ENCODE measurements at regions not wholly inside any gene's neighbourhood (a gene's known extent, or its start where the extent isn't known, plus 50 kb on each side); places are given as distances from the start of the nearest gene placed in this dataset.

DNA sequence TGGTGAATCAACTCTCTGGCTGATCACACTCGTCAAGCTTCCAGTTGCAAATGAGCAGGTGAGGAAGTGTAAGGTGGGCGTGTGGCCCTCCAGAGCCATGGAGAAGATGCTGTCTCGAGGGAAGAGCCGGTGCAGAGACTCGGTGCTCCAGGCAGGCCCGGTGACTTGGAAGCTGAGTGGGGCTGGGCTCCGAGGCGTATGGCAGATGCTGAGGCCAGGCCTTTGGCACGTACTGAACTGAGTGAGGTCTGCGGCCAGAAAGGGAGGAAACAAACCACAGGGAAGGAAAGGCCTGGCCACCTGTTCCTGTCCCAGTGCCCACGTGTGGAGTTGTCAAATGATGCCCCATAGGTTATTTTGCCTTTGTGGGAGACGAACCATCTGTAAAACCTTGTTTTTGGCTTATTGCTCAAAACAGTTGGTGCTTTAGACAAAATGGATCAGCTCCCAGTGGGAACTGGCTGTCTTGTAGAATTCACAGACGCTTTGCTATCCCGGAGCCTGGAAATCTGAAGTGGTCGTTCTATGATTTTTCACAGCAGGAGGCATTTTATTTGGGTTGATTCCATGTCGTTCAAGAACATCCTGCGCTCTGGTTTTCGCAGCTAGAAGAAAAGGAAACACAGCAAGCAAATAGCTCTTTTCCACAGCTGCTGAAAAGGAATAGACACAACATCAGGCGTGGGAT, 117.5 kb upstream of the TMEM18 start:
- FAIRE-seq (no peak), DNase-seq (ENCODE audit: extremely low spot score, insufficient read length, low read depth) (no peak)

DNA sequence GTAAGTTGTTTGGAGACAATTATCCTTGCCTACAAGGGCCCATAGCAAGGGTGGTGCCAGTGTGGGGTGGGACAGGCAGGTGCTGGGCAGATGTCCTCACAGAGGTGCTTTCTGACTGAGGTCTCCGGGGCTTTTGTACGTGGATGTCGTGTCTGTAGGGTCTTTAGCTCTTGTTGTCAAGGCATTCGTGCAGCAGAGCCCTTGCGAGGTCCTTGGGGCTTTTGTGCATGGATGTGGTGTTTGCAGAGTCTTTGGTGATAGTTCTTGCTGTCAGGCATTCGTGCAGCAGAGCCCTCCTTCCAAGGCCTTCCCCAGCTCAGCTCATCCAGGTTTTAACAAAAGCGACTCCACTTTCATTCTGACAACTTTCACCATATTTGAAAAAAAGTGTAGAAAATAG, 116.0 kb upstream of the TMEM18 start:
- DNase-seq (ENCODE audit: extremely low spot score, insufficient read length, low read depth) (no peak), FAIRE-seq (no peak)

DNA sequence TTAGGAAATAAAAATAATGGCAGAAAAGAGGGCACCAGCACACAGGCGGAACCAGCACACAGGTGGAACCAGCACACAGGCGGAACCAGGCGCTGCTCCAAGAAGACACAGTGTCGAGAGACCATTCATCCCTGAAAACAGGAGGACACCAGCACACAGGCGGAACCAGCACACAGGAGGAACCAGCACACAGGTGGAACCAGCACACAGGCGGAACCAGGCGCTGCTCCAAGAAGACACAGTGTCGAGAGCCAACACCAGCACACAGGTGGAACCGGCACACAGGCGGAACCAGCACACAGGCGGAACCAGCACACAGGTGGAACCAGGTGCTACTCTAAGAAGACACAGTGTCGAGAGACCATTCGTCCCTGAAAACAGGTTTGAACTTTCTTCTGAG, 115.5 kb upstream of the TMEM18 start:
- DNase-seq (ENCODE audit: extremely low spot score, insufficient read length, low read depth), result no peak
- FAIRE-seq, result no peak

DNA sequence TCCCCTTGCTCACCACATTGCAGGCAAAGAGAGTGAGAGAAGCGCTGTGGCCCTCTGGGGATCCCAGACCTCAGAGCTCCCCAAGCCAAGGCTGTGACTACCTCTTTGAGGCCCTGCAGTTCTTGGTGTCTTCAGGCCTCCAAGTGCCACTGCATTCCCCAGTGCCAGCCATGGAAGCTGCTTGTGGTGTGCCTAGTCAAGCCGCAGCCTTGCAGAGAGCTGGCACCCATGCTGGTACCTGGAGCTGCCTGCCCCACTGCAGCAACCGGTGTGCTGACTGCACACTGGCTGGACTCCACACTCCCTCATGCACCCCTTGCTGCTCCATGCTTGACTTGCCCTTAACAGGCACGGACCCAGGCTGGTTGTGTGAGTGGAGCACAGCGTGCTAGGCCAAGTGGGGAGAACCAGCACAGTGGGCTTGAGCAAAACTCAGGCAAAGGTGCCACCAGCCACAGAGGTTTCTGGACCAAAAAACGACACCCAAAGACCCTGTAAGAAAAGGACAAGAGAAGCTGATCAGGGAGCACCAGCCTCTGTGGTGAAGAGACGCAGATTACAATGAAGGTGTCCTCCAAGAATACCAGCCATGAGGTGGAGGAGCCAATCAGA, 113.5 kb upstream of the TMEM18 start:
- FAIRE-seq (no peak), DNase-seq (ENCODE audit: extremely low spot score, insufficient read length, low read depth) (no peak)

DNA sequence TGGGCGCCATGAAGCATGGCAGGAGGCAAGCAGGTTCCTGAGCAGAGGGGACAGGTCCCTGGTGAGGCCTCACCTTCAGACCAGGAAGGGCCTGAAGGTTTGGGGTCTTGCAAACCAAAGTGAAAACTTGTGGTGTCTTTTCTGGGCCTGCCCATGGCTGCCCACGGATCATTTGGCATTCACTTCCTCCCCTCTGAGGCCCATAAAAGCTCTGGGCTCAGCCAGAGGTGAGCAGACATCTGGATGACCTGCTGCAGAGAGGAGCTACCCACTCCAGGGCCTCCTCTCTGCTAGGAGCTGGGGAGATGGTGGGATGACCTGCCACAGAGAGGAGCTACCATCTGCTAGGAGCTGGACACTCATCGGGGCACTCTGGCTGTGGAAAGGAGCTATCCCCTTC, 112.9 kb upstream of the TMEM18 start:
- no peak for FAIRE-seq

DNA sequence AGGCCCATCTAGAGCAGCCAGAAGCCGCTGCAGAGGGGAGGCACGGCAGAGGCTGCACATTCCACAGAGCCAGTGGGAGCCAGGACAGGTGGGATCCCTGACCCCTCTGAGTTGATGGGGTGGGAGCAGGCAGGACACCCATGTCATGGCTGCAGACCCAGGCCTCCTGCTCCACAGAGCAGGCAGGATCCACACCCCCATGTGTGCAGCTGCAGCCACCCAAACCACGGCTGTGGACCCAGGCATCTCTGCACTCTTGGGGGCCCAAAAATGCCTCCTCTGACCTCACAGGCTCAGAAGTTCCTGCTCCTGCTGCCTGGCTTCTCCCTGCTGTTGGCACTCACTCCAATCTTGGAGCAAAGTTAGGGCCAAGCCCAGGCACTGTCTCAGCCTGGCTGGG, 112.3 kb upstream of the TMEM18 start:
- no peak for FAIRE-seq
- DNase-seq (ENCODE audit: extremely low spot score, insufficient read length, low read depth), result no peak

More for the DNA sequence above, 112.9 kb upstream of the TMEM18 start:
- no peak for DNase-seq (ENCODE audit: extremely low spot score, insufficient read length, low read depth)

DNA sequence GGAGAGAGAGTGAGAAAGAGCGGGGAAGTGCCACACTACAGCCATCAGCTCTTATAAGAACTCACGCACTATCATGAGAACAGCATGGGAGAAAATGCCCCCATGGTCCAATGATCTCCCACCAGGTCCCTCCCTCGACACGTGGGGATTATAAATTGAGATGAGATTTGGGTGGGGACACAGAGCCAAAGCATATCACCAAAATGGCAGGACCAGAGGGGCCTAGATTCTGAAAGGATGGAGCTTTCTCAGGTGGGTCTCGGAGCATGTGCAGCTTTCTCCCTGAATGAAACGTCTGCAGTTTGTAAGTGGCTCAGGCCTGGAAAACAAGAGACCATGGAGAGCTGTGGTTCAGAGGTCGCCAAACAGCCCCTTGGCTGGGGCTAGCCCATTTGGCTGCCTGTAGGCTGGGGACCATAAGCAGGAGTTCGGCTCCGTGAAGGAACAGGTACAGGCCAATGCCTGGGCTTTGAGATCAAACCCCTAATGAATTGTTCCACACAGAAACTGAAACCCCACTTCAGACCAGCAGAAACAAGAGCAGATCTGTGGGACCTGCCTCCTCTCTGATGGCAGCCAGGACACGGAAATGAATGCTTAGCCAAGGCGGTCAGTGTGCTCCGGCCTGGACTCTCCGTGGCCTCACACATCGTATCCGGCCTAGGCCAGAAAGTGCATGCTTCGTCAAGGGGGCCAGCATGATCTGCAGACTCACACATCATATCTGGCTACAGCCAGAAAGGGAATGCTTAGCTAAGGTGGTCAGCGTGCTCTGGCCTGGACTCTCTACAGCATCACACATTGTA, 111.2 kb upstream of the TMEM18 start:
- FAIRE-seq (no peak), DNase-seq (ENCODE audit: extremely low spot score, insufficient read length, low read depth) (no peak)

DNA sequence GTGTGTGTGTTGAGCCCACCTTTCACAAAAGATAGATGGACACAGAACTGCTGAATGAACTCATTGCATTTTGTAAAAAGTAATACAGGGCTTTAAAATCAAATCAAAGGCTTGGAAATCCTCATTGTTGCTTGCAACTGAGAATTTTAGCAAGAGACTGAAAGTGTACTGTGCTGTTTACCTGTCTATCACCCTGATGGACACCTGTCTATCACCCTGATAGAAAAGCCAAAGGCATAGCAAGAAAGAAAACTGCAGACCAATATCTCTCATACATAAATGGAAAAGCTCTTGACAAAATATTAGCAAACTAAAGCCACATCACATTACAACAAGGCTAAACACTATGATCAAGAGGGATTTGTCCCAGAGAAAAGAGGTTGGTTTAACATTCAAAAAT, 107.5 kb upstream of the TMEM18 start:
- DNase-seq (ENCODE audit: extremely low spot score, insufficient read length, low read depth) (no peak), FAIRE-seq (no peak)

DNA sequence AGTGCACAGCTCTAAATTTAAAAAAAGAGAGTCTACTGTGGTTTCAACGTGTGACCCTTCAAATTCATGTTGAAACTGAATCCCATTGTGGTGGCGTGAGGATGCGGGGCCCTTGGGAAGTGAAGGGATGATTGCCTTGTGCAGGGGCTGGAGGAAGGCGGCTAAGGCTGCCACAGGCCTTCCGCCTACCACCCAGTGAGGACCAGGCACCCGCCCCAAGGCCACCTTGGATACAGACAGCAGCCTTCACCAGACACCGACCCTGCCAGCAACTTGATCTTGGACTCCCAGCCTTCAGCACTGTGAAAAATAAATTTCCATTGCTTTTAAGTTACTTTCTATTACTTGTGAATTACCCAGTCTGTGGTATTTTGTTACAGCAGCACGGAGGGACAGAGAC, 103.4 kb upstream of the TMEM18 start:
- DNase-seq (ENCODE audit: extremely low spot score, insufficient read length, low read depth), result no peak
- no peak for FAIRE-seq

DNA sequence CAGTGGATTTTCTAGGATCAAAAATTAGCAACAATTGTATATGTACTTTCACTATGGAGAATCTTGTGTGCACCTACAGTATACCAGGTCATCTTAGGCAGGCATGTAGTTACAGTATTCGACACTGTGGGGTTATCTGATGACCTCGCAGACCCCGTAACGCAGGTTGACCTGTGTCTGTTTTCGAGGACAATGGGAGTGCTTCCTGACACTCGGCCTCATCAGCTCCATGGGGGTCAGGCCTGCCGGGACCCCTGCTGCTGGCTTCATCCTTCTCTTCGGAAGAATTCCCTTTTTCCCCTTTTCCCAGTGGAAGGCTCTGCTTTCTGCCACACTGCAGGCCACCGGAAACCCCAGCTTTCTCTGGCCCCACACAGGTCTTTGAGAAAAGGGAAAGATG, 102.8 kb upstream of the TMEM18 start:
- DNase-seq (ENCODE audit: extremely low spot score, insufficient read length, low read depth), result no peak
- FAIRE-seq, result no peak

DNA sequence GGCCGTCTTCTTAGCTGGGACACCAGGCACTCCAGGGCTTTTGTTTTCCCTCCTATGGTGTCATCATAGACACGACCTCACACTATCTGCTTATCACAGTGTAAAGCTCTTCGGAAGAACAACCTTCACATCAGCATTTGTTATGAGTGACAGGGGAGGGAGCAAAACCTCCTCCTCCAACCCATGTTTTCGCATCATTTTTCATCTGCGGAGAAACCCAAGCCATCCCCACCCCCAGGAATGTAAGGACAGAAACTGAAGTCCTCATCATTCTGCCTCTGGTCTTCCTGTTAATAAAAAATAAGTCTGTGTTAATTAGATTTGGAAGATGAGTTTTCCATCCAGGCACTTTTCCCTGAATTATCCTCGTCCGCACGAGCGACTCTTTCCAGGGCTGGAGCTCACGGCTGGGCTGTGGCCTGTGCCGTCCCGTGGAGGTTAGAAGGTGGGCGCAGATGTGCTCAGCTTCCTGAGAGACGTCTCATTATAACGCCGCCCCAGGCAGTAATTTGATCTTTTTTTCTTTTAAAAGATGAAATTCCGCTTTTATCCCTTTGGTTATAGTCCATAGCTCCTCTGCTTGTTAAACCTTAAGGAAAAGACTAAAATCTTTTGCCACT, 101.6 kb upstream of the TMEM18 start:
- FAIRE-seq (no peak), DNase-seq (ENCODE audit: extremely low spot score, insufficient read length, low read depth) (no peak)

DNA sequence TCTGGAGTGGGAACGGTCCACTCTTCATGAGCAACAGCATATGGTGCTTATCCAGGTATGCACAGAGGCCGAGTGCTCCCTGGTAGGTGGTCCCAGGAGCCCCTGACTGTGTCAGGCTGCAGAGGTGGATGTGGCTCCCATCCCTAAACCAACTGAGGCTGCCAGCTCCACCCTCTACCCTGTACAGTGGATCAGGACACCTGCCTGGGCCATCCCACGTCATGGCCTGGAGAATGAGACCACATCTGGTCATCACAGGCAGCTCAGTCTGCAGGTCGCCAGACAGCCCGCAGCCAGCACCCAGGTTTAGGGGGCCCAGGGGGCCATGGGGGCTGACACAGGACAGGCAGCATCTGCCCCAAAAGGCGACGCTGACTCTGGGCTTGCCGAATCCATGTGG, 100.3 kb upstream of the TMEM18 start:
- no peak for FAIRE-seq

DNA sequence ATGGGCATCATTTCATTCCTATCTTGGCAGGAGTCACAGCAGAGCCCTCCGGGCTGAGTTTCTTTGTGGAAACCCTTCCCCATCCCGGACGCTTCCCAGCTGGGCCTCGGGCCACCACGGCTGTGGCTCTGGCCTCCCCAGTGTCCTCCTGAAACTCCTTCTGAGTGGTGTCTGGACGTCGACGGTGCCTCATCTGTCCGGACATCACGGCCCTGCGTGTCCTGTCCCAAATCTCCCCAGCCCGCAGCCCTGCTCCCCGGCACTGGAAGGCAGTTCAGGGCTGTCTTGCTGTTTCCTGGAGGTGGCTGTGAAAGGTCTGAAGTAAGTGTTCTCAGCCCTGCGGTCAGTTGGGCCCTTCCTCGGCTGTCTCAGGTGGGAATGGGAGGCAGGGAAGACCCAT, 99.8 kb upstream of the TMEM18 start:
- no peak for DNase-seq (ENCODE audit: extremely low spot score, insufficient read length, low read depth)
- FAIRE-seq, result no peak

More for the DNA sequence above, 100.3 kb upstream of the TMEM18 start:
- DNase-seq (ENCODE audit: extremely low spot score, insufficient read length, low read depth), result no peak

DNA sequence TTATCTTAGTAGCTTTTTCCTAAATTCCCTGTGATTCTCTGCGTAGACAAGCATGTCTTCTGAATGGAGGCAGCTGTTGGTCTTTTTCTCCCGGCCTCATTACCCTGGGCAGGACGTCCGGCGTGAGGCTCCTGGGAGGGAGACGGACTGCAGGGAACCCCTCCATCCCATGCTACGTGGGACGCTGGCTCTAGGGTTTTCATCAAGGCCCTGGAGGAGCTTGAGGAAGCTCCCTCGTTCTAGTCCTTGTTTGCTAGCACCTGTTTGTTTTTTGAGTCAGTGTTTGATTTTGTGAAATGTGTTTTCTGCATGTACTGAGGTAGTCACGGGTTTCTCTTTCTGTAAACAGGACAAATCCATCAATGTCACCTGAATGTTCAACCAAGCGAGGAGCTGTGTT, 99.3 kb upstream of the TMEM18 start:
- DNase-seq (ENCODE audit: extremely low spot score, insufficient read length, low read depth) (no peak), FAIRE-seq (no peak)

DNA sequence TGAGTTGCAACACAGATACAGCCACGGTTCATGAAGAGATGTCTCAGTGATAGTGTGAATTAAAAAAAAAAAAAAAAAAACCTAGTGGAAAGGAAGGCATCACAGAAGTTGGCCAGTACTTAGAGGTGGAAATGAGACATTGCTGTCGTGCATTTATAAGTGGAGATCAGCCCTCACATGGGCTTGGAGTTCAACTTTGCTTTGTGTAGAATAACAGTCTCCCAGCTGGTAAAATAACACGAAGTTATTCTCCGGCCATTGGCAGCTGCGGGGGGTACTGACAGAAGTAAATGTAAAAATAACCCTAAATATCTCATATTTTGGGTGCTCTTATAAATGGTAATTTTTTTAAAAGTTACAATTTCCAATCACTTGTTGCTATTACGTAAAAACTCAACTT, 98.8 kb upstream of the TMEM18 start:
- no peak for DNase-seq (ENCODE audit: extremely low spot score, insufficient read length, low read depth)
- FAIRE-seq, result no peak

DNA sequence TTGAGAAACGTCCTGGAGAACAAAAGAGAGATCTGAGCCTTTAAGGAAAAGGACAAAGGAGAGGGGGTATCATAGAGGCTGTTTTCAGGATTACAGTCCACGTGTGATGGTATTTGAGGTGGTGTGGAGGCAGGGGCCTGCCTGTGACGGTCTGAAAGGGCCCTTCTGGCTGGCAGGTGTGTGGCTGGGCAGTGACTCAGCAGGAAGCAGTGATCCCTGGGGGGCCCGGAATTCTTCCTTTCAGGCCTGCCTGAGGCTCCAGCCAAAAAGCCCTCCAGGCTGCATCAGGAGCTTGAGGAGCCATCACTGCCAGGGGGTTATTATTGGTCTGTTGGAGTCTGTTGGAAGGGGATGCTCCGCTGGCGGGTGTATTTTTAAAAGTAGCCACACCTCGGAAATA, 97.2 kb upstream of the TMEM18 start:
- DNase-seq (ENCODE audit: extremely low spot score, insufficient read length, low read depth), result no peak
- FAIRE-seq, result no peak

DNA sequence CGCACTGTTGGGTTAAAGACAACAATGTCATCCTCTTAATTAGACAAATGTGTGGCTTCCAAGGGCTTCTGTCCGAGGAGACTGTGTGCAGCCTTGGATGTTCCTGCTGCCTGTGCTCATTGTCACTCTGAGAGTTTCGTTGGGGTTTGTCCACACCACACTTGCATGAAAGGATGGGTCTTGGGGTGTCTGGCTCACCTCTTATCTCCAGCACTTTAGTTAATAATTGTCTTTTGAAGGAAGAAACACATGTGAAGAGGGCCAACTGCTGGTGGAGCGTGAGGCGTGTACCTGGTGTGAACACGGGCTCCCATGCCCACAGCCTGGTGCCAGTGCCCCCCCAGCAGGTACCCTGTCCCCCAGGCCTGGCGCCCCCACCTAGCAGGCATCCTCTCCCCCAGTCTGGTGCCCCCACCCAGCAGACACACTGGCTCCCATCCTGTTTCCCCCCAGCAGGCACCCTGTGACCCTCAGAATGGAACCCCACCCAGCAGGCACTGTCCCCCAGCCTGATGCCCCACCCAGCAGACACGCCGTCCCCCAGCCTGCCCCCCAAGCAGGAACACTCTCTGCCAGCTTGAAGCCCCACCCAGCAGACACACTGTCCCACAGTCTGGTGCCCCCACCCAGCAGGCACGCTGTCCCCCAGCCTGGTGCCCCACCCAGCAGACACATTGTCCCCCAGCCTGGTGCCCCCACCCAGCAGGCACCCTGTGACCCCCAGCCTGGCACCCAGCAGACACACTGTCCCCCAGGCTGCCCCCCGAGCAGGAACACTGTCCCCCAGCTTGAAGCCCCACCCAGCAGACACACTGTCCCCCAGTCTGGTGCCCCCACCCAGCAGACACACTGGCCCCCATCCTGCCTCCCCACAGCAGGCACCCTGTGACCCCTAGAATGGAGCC, 96.3 kb upstream of the TMEM18 start:
- FAIRE-seq (no peak), DNase-seq (ENCODE audit: extremely low spot score, insufficient read length, low read depth) (no peak)

DNA sequence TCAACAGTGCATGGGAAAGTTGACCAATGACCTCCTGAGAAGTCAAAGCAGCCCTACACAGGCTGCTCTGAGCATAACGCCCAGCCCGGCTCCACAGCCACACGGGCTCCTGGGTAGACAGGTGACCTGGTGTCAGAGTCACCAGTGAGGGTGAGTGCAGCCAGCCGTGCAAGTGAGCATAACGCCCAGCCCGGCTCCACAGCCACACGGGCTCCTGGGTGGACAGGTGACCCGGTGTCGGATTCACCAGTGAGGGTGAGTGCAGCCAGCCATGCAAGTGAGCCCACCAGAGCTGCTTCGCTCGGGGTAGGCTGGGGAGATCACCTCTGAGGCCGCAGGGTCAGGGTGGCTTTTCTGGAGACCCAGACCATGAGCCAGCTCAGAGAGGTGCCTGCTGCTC, 94.3 kb upstream of the TMEM18 start:
- DNase-seq (ENCODE audit: extremely low spot score, insufficient read length, low read depth), result no peak
- no peak for FAIRE-seq

DNA sequence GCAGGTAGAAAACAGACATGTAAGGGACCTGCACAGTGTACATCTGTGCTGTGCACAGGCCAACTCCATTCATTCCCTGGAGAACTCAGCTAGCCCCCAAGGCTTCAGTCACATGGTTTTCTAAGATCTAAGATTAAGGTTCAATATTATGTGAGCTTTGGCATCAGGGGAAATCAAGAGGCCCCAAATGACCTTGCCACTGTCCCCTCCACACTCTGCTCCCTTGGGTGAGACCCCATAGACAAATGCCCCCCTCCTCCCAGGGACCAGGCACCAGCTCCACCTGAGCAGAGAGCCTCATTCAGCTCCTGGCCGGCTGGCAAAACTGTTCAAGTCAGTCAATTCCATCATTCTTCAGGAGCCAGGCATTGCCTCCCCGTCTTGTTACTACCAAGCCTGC, 93.6 kb upstream of the TMEM18 start:
- no peak for FAIRE-seq

DNA sequence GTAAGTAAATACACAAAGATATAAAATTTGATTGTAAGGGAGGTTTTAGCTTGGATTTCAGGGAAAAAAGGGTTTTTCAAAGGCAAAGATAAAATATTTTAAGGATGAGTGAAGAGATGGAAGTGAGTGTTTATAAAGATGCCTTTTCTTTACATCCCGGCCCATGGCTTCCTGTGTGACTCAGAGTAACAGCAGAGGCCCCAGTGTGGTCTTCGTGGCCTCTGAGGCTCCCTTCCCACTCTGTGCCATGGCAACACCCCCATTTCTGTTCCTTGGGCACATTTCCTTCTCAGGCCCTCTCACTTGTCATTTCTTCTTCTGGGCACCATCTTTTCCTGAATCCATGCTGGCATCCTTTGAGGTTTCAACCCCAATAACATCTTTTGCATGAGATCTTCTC, 92.6 kb upstream of the TMEM18 start:
- FAIRE-seq (no peak), DNase-seq (ENCODE audit: extremely low spot score, insufficient read length, low read depth) (no peak)

More for the DNA sequence above, 93.6 kb upstream of the TMEM18 start:
- DNase-seq (ENCODE audit: extremely low spot score, insufficient read length, low read depth), result no peak

All from GM18507 (cell line).